Osteoblast (primary cell): ENCODE measurements at regions not wholly inside any gene's neighbourhood (a gene's known extent, or its start where the extent isn't known, plus 50 kb on each side); places are given as distances from the start of the nearest gene placed in this dataset.

Experiments used
- DNase-seq: peaks from one replicate; pipeline ENCODE4 v3.0.0; 2011; ENCODE audit warnings: low spot score, mixed read lengths; ENCODE audit not compliant: insufficient read length; ENCODE audit errors: missing footprints
- H2AFZ ChIP-seq: 2 replicates; pipeline ENCODE4 v1.6.0; 2011; ENCODE audit warnings: mild to moderate bottlenecking, low read length
- H3K27ac ChIP-seq: 2 replicates; pipeline ENCODE4 v1.5.1; 2011; ENCODE audit warnings: mild to moderate bottlenecking, low read depth, low read length, moderate library complexity
- H3K27me3 ChIP-seq: 2 replicates; pipeline ENCODE4 v1.6.0; 2012; ENCODE audit warnings: mild to moderate bottlenecking, control low read depth, inconsistent platforms, low read length, moderate library complexity; ENCODE audit not compliant: insufficient read depth
- H3K36me3 ChIP-seq: 2 replicates; pipeline ENCODE4 v1.5.1; 2011; ENCODE audit warnings: mild to moderate bottlenecking, low read length, control low read depth, moderate library complexity; ENCODE audit not compliant: insufficient read depth
- H3K4me1 ChIP-seq: 2 replicates; pipeline ENCODE4 v1.5.1; 2011; ENCODE audit warnings: mild to moderate bottlenecking, low read length, control low read depth, moderate library complexity; ENCODE audit not compliant: insufficient read depth
- H3K4me2 ChIP-seq: 2 replicates; pipeline ENCODE4 v1.6.0; 2011; ENCODE audit warnings: mild to moderate bottlenecking, low read length; ENCODE audit not compliant: insufficient read depth
- H3K4me3 ChIP-seq: fragments of 200-600 bp; sonication (generic); 3 replicates; pipeline ENCODE4 v1.5.1; 2012; ENCODE audit warnings: mild to moderate bottlenecking, low read length, inconsistent platforms; ENCODE audit not compliant: insufficient read depth
- H3K79me2 ChIP-seq: 2 replicates; pipeline ENCODE4 v1.6.0; 2012; ENCODE audit warnings: mild to moderate bottlenecking, low read length, control low read depth, inconsistent platforms; ENCODE audit not compliant: insufficient read depth
- H3K9me3 ChIP-seq: 2 replicates; pipeline ENCODE4 v1.5.1; 2011; ENCODE audit warnings: low read depth, low read length, control low read depth
- H4K20me1 ChIP-seq: 2 replicates; pipeline ENCODE4 v1.6.0; 2012; ENCODE audit warnings: mild to moderate bottlenecking, low read length, control low read depth; ENCODE audit not compliant: insufficient read depth
- CTCF ChIP-seq: IDR thresholded peaks from 2 replicates; pipeline ENCODE4 v1.5.1; 2011; ENCODE audit warnings: mild to moderate bottlenecking, low read depth, low read length, moderate library complexity; ENCODE audit errors: extremely low read depth

GRCh38 chr14:35992816-35993683 lies 166.9 kb downstream of the BRMS1L start:
- H3K79me2 ChIP-seq: no peaks in the 10 kb centered on the region
- no peaks in the 10 kb centered on the region for H3K27me3 ChIP-seq
- H3K27ac ChIP-seq: no peak overlapping the region
- no peak overlapping the region for H3K4me2 ChIP-seq
- H2AFZ ChIP-seq: no peak overlapping the region
- H3K36me3 ChIP-seq: no peaks in the 10 kb centered on the region
- no peaks in the 10 kb centered on the region for H4K20me1 ChIP-seq
- H3K4me3 ChIP-seq: no peak overlapping the region
- H3K9me3 ChIP-seq: no peaks in the 10 kb centered on the region
- no peak for DNase-seq
- H3K4me1 ChIP-seq: no peaks in the 10 kb centered on the region
- TF ChIP-seq CTCF: no peak

DNA sequence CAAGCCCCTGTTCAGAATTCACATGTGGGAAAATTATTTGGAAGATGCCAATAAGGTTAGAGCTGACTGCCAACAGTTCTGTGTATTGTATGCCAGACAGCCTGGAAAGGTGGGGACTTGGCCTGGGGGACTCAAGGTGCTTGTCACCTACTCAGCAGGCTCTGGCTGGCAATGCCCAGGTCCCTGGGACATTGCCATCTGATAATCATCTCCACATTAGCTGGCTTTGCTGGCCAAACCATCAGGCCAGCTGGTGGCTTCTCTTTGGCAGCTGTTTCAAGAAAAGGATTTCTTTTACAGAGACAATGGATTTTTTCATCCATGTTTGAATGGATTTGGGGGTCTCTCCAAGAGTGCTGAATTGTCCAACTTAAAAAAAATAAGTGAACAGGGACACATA lies 165.2 kb downstream of the BRMS1L start:
- no peak for DNase-seq
- Histone ChIP-seq H3K79me2 (no peaks in the 10 kb centered on the region), H2AFZ (no peak overlapping the region), H4K20me1 (no peaks in the 10 kb centered on the region), H3K27ac (no peak overlapping the region), H3K36me3 (no peaks in the 10 kb centered on the region), H3K9me3 (no peaks in the 10 kb centered on the region), H3K4me3 (no peak overlapping the region), H3K4me2 (no peak overlapping the region), H3K27me3 (no peaks in the 10 kb centered on the region), H3K4me1 (no peaks in the 10 kb centered on the region)
- no peak for TF ChIP-seq CTCF

GRCh38 chr14:35989736-35990135 lies 163.6 kb downstream of the BRMS1L start:
- Histone ChIP-seq H2AFZ (no peak overlapping the region), H3K27ac (no peak overlapping the region), H3K36me3 (no peaks in the 10 kb centered on the region), H3K9me3 (no peaks in the 10 kb centered on the region), H3K4me2 (no peak overlapping the region), H4K20me1 (no peaks in the 10 kb centered on the region), H3K4me1 (no peaks in the 10 kb centered on the region), H3K79me2 (no peaks in the 10 kb centered on the region), H3K27me3 (no peaks in the 10 kb centered on the region), H3K4me3 (no peak overlapping the region)
- no peak for TF ChIP-seq CTCF
- DNase-seq: no peak

- H3K4me2 ChIP-seq: no peak overlapping the region
- no peak for TF ChIP-seq CTCF
- DNase-seq: no peak
- H3K27ac ChIP-seq: no peak overlapping the region
- H2AFZ ChIP-seq: no peak overlapping the region
- H3K4me1 ChIP-seq: no peaks in the 10 kb centered on the region
- no peaks in the 10 kb centered on the region for H3K79me2 ChIP-seq
- H3K36me3 ChIP-seq: no peaks in the 10 kb centered on the region
- no peaks in the 10 kb centered on the region for H3K9me3 ChIP-seq
- no peaks in the 10 kb centered on the region for H4K20me1 ChIP-seq
- no peaks in the 10 kb centered on the region for H3K27me3 ChIP-seq
- H3K4me3 ChIP-seq: no peak overlapping the region
Observed at GRCh38 chr14:35988972-35989690, 163.0 kb downstream of the BRMS1L start.
